ENCODE measurements at regions not wholly inside any gene's neighbourhood (a gene's known extent, or its start where the extent isn't known, plus 50 kb on each side); places are given as distances from the start of the nearest gene placed in this dataset.

GRCh38 chr4:138334346-138335016, 92.3 kb upstream of the SLC7A11 start:
- no peak for TF ChIP-seq EZH2 (IDR thresholded peaks at IDR 0.05; ENCODE audit: borderline replicate concordance, low read length)
- no peak for TF ChIP-seq CTCF (conservative IDR thresholded peaks at IDR 0.05 in 1 of 2, IDR thresholded peaks at IDR 0.05 in 1 of 2; ENCODE audit: extremely low read depth in 1 of 2, insufficient read depth in 1 of 2, low read depth in 1 of 2, low read length in 2 of 2)
